ENCODE measurements at regions not wholly inside any gene's neighbourhood (a gene's known extent, or its start where the extent isn't known, plus 50 kb on each side); places are given as distances from the start of the nearest gene placed in this dataset.

DNA sequence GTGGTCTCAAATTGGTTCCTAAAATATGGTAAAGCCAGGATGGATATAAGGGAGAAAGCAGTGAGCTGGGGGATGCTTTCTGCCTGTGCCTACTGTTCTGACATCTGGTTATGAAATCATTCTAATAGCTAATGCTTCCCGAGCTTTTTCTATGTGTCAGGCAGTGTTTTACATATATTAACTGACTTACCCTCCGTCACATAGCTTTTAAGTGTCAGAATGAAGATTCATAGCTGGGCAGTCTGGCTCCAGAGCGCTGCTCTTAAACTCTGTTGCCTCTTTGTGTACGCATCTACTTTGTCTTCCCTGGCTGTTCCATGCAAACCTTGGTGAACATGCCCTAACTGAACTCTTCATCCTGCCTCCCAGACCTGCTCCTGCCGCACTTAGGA, 195.7 kb downstream of the LPIN1 start:
- TF ChIP-seq, protein P1, sequence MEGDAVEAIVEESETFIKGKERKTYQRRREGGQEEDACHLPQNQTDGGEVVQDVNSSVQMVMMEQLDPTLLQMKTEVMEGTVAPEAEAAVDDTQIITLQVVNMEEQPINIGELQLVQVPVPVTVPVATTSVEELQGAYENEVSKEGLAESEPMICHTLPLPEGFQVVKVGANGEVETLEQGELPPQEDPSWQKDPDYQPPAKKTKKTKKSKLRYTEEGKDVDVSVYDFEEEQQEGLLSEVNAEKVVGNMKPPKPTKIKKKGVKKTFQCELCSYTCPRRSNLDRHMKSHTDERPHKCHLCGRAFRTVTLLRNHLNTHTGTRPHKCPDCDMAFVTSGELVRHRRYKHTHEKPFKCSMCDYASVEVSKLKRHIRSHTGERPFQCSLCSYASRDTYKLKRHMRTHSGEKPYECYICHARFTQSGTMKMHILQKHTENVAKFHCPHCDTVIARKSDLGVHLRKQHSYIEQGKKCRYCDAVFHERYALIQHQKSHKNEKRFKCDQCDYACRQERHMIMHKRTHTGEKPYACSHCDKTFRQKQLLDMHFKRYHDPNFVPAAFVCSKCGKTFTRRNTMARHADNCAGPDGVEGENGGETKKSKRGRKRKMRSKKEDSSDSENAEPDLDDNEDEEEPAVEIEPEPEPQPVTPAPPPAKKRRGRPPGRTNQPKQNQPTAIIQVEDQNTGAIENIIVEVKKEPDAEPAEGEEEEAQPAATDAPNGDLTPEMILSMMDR (IDR thresholded peaks at IDR 0.05): no peak
- no peak for TF ChIP-seq EZH2 (IDR thresholded peaks at IDR 0.05; ENCODE audit: borderline replicate concordance, insufficient read depth, low read depth, low read length, poor library complexity, severe bottlenecking)

All from B cell (primary cell).